H9 (cell line): ENCODE measurements at regions not wholly inside any gene's neighbourhood (a gene's known extent, or its start where the extent isn't known, plus 50 kb on each side); places are given as distances from the start of the nearest gene placed in this dataset.

ENCODE experiments used
- DNase-seq: peaks from one replicate; pipeline ENCODE4 v3.0.0-alpha.2; 2017
- H2AFZ ChIP-seq: one replicate; pipeline ENCODE4 v1.6.1; 2013; ENCODE audit warnings: mild to moderate bottlenecking, low read length, control low read depth, moderate library complexity
- H2AK5ac ChIP-seq: 2 replicates; pipeline ENCODE4 v1.6.1; 2013; ENCODE audit warnings: low read length, control low read depth, mixed read lengths; ENCODE audit not compliant: insufficient read length
- H2BK120ac ChIP-seq: one replicate; pipeline ENCODE4 v1.6.1; 2013; ENCODE audit warnings: low read depth, mild to moderate bottlenecking, low read length, control low read depth, inconsistent platforms; ENCODE audit not compliant: poor library complexity, severe bottlenecking
- H2BK12ac ChIP-seq: 2 replicates; pipeline ENCODE4 v1.6.1; 2013; ENCODE audit warnings: low read length, control low read depth, mixed read lengths, low read depth; ENCODE audit not compliant: insufficient read length
- H2BK15ac ChIP-seq: 2 replicates; pipeline ENCODE4 v1.6.1; 2013; ENCODE audit warnings: low read depth, low read length, control low read depth
- H2BK20ac ChIP-seq: one replicate; pipeline ENCODE4 v1.6.1; 2013; ENCODE audit warnings: low read depth, mild to moderate bottlenecking, low read length, control low read depth, inconsistent platforms; ENCODE audit not compliant: poor library complexity, severe bottlenecking
- H2BK5ac ChIP-seq: 2 replicates; pipeline ENCODE4 v1.6.1; 2013; ENCODE audit warnings: low read length, control low read depth, mixed read lengths; ENCODE audit not compliant: insufficient read length
- H3K14ac ChIP-seq: 2 replicates; pipeline ENCODE4 v1.6.1; 2013; ENCODE audit warnings: low read length, control low read depth; ENCODE audit not compliant: insufficient read depth
- H3K18ac ChIP-seq: 2 replicates; pipeline ENCODE4 v1.6.1; 2013; ENCODE audit warnings: low read depth, mild to moderate bottlenecking, mixed read lengths, low read length, control low read depth; ENCODE audit not compliant: insufficient read length
- H3K23ac ChIP-seq: 2 replicates; pipeline ENCODE4 v1.6.1; 2013; ENCODE audit warnings: low read length, control low read depth, mixed read lengths, low read depth; ENCODE audit not compliant: insufficient read length
- H3K23me2 ChIP-seq: 2 replicates; pipeline ENCODE4 v1.6.1; 2013; ENCODE audit warnings: low read depth, mild to moderate bottlenecking, mixed read lengths, low read length, control low read depth; ENCODE audit not compliant: insufficient read length, poor library complexity, severe bottlenecking
- H3K27ac ChIP-seq: 2 replicates; pipeline ENCODE4 v1.5.1; 2013; ENCODE audit warnings: low read length, control low read depth, mixed read lengths, low read depth; ENCODE audit not compliant: insufficient read length
- H3K27me3 ChIP-seq: 2 replicates; pipeline ENCODE4 v1.6.1; 2013; ENCODE audit warnings: low read length, control low read depth, inconsistent platforms; ENCODE audit not compliant: insufficient read depth
- H3K4ac ChIP-seq: 2 replicates; pipeline ENCODE4 v1.6.1; 2013; ENCODE audit warnings: low read depth, mild to moderate bottlenecking, control low read depth, inconsistent platforms, low read length, moderate library complexity
- H3K4me1 ChIP-seq: 2 replicates; pipeline ENCODE4 v1.6.1; 2013; ENCODE audit warnings: low read length, control low read depth, inconsistent platforms; ENCODE audit not compliant: insufficient read depth
- H3K4me2 ChIP-seq: 2 replicates; pipeline ENCODE4 v1.6.1; 2013; ENCODE audit warnings: low read length, control low read depth, mixed read lengths; ENCODE audit not compliant: insufficient read length, insufficient read depth
- H3K56ac ChIP-seq: 2 replicates; pipeline ENCODE4 v1.6.1; 2013; ENCODE audit warnings: low read depth, mild to moderate bottlenecking, mixed read lengths, low read length, control low read depth; ENCODE audit not compliant: insufficient read length
- H3K79me1 ChIP-seq: 2 replicates; pipeline ENCODE4 v1.6.1; 2013; ENCODE audit warnings: low read depth, mild to moderate bottlenecking, moderate library complexity, low read length, control low read depth, inconsistent platforms; ENCODE audit not compliant: insufficient read depth, poor library complexity, severe bottlenecking
- H3K79me2 ChIP-seq: 2 replicates; pipeline ENCODE4 v1.6.1; 2013; ENCODE audit warnings: low read length, control low read depth, inconsistent platforms; ENCODE audit not compliant: insufficient read depth
- H3K9ac ChIP-seq: 2 replicates; pipeline ENCODE4 v1.6.1; 2013; ENCODE audit warnings: low read length, control low read depth, mixed read lengths; ENCODE audit not compliant: insufficient read length; ENCODE audit errors: extremely low read depth
- H3K9me3 ChIP-seq: one replicate; pipeline ENCODE4 v1.6.1; 2013; ENCODE audit warnings: low read depth, low read length, inconsistent platforms; ENCODE audit not compliant: control insufficient read depth
- H3T11ph ChIP-seq: one replicate; pipeline ENCODE4 v1.6.1; 2013; ENCODE audit warnings: mild to moderate bottlenecking, low read length, control low read depth, inconsistent platforms
- H4K20me1 ChIP-seq: one replicate; pipeline ENCODE4 v1.6.1; 2013; ENCODE audit not compliant: control insufficient read depth, insufficient read length, insufficient read depth
- H4K5ac ChIP-seq: 2 replicates; pipeline ENCODE4 v1.6.1; 2013; ENCODE audit warnings: low read depth, mild to moderate bottlenecking, mixed read lengths, low read length, control low read depth; ENCODE audit not compliant: insufficient read length
- H4K8ac ChIP-seq: replicated peaks from 2 replicates; pipeline ENCODE4 v1.6.1; 2013; ENCODE audit warnings: low read length, control low read depth, mixed read lengths, low read depth; ENCODE audit not compliant: insufficient read length
- H4K91ac ChIP-seq: 2 replicates; pipeline ENCODE4 v1.6.1; 2013; ENCODE audit warnings: low read depth, mild to moderate bottlenecking, moderate library complexity, mixed read lengths, low read length, control low read depth; ENCODE audit not compliant: insufficient read length
- H3K27ac Mint-ChIP-seq, 3 experiments: 2 replicates in 2 of 3; 3 replicates in 1 of 3; pipeline ENCODE4 v1.8.0; 2020 to 2021; ENCODE audit warnings: mixed read lengths in 3 of 3, mild to moderate bottlenecking in 1 of 3, moderate library complexity in 1 of 3
- H3K27me3 Mint-ChIP-seq: 2 replicates; pipeline ENCODE4 v1.8.0; 2021; ENCODE audit warnings: low read depth, mild to moderate bottlenecking, moderate library complexity, mixed read lengths
- H3K36me3 Mint-ChIP-seq, 3 experiments: 2 replicates in 2 of 3; 3 replicates in 1 of 3; pipeline ENCODE4 v1.8.0; 2020 to 2021; ENCODE audit warnings: low read depth in 3 of 3, mixed read lengths in 3 of 3; ENCODE audit not compliant: insufficient read depth in 1 of 3
- H3K4me1 Mint-ChIP-seq, 2 experiments: 2 replicates each; pipeline ENCODE4 v1.8.0; 2020; ENCODE audit warnings: mixed read lengths in 2 of 2
- H3K4me3 Mint-ChIP-seq, 2 experiments: 2 replicates in 1 of 2; 3 replicates in 1 of 2; pipeline ENCODE4 v1.8.0; 2020 to 2021; ENCODE audit warnings: mild to moderate bottlenecking in 2 of 2, mixed read lengths in 2 of 2, moderate library complexity in 1 of 2
- H3K9me3 Mint-ChIP-seq, 2 experiments: 2 replicates in 1 of 2; 3 replicates in 1 of 2; pipeline ENCODE4 v1.8.0; 2020; ENCODE audit warnings: mild to moderate bottlenecking in 2 of 2, mixed read lengths in 2 of 2, moderate library complexity in 1 of 2
- WGBS: extraction: QIAGEN DNeasy Blood & Tissue Kit; methylation state at CpG from one replicate; pipeline ENCODE4 v1.1.7; 2013; ENCODE audit warnings: missing lambda C conversion rate, low lambda C conversion rate, mixed read lengths; ENCODE audit not compliant: insufficient read length; ENCODE audit errors: extremely low coverage; 5-methylcytosine and 5-hydroxymethylcytosine counted together
- TF ChIP-seq, protein P1 (sequence below): fragments of 200-600 bp; sonication (generic); conservative IDR thresholded peaks from 3 replicates; pipeline ENCODE4 v1.8.0; 2021; ENCODE audit warnings: antibody characterized with exemption, mild to moderate bottlenecking

DNA sequence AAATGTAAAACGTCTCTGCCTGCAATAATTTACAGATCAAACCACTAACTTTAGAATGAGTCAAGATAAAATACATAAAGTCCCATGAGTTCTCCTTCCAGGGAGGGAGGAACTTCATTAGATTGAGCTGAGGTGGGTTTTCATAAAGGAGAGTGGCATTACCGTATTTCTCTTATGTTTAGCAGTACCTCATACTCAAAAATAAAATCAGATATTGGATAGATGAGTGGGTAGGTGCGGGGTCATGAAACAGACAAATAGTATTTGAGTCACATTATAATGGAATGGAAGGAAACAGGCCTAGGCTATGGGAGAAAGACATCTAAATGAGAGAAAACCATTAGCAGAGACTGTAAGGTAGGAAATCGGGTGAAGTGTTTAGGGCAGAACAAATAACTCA, 166.1 kb upstream of the SMLR1 start:
- Histone ChIP-seq H3K79me1 (no peaks in the 10 kb centered on the region), H3T11ph (no peak overlapping the region), H3K4me2 (no peak overlapping the region), H3K27ac (no peak overlapping the region), H3K9me3 (no peaks in the 10 kb centered on the region), H3K4ac (no peak overlapping the region), H3K27me3 (no peaks in the 10 kb centered on the region; the same call in 1 of the 2 replicates), H2AK5ac (no peak overlapping the region), H4K5ac (no peak overlapping the region), H2BK20ac (no peak overlapping the region), H3K56ac (no peak overlapping the region), H2BK5ac (no peak overlapping the region), H3K14ac (no peak overlapping the region), H3K18ac (no peak overlapping the region), H3K79me2 (no peaks in the 10 kb centered on the region), H2AFZ (no peak overlapping the region), H3K23me2 (no peaks in the 10 kb centered on the region), H4K8ac (no peak overlapping the region), H3K23ac (no peak overlapping the region), H2BK15ac (no peak overlapping the region), H3K9ac (no peak overlapping the region), H2BK12ac (no peak overlapping the region), H4K91ac (no peak overlapping the region), H3K4me1 (no peaks in the 10 kb centered on the region), H4K20me1 (no peaks in the 10 kb centered on the region), H2BK120ac (no peak overlapping the region)
- DNase-seq = no peak
- WGBS = no CpG with 5 or more reads among the region's 4 CpGs
- no peak overlapping the region for H3K4me3 Mint-ChIP-seq
- H3K27ac Mint-ChIP-seq = no peak overlapping the region
- TF ChIP-seq, protein P1, sequence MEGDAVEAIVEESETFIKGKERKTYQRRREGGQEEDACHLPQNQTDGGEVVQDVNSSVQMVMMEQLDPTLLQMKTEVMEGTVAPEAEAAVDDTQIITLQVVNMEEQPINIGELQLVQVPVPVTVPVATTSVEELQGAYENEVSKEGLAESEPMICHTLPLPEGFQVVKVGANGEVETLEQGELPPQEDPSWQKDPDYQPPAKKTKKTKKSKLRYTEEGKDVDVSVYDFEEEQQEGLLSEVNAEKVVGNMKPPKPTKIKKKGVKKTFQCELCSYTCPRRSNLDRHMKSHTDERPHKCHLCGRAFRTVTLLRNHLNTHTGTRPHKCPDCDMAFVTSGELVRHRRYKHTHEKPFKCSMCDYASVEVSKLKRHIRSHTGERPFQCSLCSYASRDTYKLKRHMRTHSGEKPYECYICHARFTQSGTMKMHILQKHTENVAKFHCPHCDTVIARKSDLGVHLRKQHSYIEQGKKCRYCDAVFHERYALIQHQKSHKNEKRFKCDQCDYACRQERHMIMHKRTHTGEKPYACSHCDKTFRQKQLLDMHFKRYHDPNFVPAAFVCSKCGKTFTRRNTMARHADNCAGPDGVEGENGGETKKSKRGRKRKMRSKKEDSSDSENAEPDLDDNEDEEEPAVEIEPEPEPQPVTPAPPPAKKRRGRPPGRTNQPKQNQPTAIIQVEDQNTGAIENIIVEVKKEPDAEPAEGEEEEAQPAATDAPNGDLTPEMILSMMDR = no peak
- no peaks in the 10 kb centered on the region for H3K36me3 Mint-ChIP-seq
- no peaks in the 10 kb centered on the region for H3K4me1 Mint-ChIP-seq
- no peaks in the 10 kb centered on the region for H3K9me3 Mint-ChIP-seq
- H3K27me3 Mint-ChIP-seq = no peaks in the 10 kb centered on the region
